ENCODE measurements at regions not wholly inside any gene's neighbourhood (a gene's known extent, or its start where the extent isn't known, plus 50 kb on each side); places are given as distances from the start of the nearest gene placed in this dataset.

- Mint-ChIP-seq H3K4me3 (no peak overlapping the region), H3K27me3 (ENCODE audit: low read depth in 2 of 2) (no peaks in the 10 kb centered on the region), H3K4me1 (no peaks in the 10 kb centered on the region), H3K36me3 (no peaks in the 10 kb centered on the region), H3K9me3 (no peaks in the 10 kb centered on the region), H3K27ac (no peak overlapping the region)
- no peaks in the 10 kb centered on the region for H3K36me3 ChIP-seq (ENCODE audit: control insufficient read depth, insufficient read depth, low read length)
- no peak overlapping the region for H3K27ac ChIP-seq (ENCODE audit: low read length)
- WGBS (ENCODE audit: insufficient coverage): 100% methylated on average over 1 of the region's 4 CpGs
- H3K4me1 ChIP-seq (ENCODE audit: control insufficient read depth, insufficient read depth, low read length): no peaks in the 10 kb centered on the region
- TF ChIP-seq CTCF (IDR thresholded peaks at IDR 0.05): no peak
- intact Hi-C loops (cut with micrococcal nuclease): no loop called here
- no peak overlapping the region for H3K4me3 ChIP-seq (ENCODE audit: low read length)
- H3K27me3 ChIP-seq (ENCODE audit: control insufficient read depth, insufficient read depth, low read length): no peaks in the 10 kb centered on the region
- no peaks in the 10 kb centered on the region for H3K9me3 ChIP-seq (ENCODE audit: control insufficient read depth, insufficient read depth, low read length)
- DNase-seq: no peak
- ATAC-seq: no peak
Measured at GRCh38 chr10:60542657-60543056, 153.0 kb upstream of the ANK3 start.

GRCh38 chr10:60541451-60541850, 151.8 kb upstream of the ANK3 start:
- 41% methylated on average over 2 of the region's 3 CpGs for WGBS (ENCODE audit: insufficient coverage)
- Histone ChIP-seq H3K36me3 (ENCODE audit: control insufficient read depth, insufficient read depth, low read length) (no peaks in the 10 kb centered on the region), H3K4me1 (ENCODE audit: control insufficient read depth, insufficient read depth, low read length) (no peaks in the 10 kb centered on the region), H3K4me3 (ENCODE audit: low read length) (no peak overlapping the region), H3K27ac (ENCODE audit: low read length) (no peak overlapping the region), H3K9me3 (ENCODE audit: control insufficient read depth, insufficient read depth, low read length) (no peaks in the 10 kb centered on the region), H3K27me3 (ENCODE audit: control insufficient read depth, insufficient read depth, low read length) (no peaks in the 10 kb centered on the region)
- H3K27me3 Mint-ChIP-seq (ENCODE audit: low read depth in 2 of 2): no peaks in the 10 kb centered on the region
- H3K9me3 Mint-ChIP-seq: no peaks in the 10 kb centered on the region
- no peak for TF ChIP-seq CTCF (IDR thresholded peaks at IDR 0.05)
- ATAC-seq (no peak), DNase-seq (no peak)
- H3K4me3 Mint-ChIP-seq: no peak overlapping the region
- intact Hi-C loops (cut with micrococcal nuclease): no loop called here
- H3K27ac Mint-ChIP-seq: no peak overlapping the region
- no peaks in the 10 kb centered on the region for H3K36me3 Mint-ChIP-seq
- H3K4me1 Mint-ChIP-seq: no peaks in the 10 kb centered on the region

GRCh38 chr10:60537697-60538096, 148.0 kb upstream of the ANK3 start:
- no peak for TF ChIP-seq CTCF (IDR thresholded peaks at IDR 0.05)
- H3K4me1 ChIP-seq (ENCODE audit: control insufficient read depth, insufficient read depth, low read length): no peaks in the 10 kb centered on the region
- Mint-ChIP-seq H3K4me1 (no peaks in the 10 kb centered on the region), H3K36me3 (no peaks in the 10 kb centered on the region), H3K27me3 (ENCODE audit: low read depth in 2 of 2) (no peaks in the 10 kb centered on the region), H3K4me3 (no peak overlapping the region), H3K9me3 (no peaks in the 10 kb centered on the region), H3K27ac (no peak overlapping the region)
- intact Hi-C loops (cut with micrococcal nuclease): no loop called here
- no peaks in the 10 kb centered on the region for H3K9me3 ChIP-seq (ENCODE audit: control insufficient read depth, insufficient read depth, low read length)
- no peaks in the 10 kb centered on the region for H3K27me3 ChIP-seq (ENCODE audit: control insufficient read depth, insufficient read depth, low read length)
- no peak overlapping the region for H3K27ac ChIP-seq (ENCODE audit: low read length)
- DNase-seq (no peak), ATAC-seq (no peak)
- H3K36me3 ChIP-seq (ENCODE audit: control insufficient read depth, insufficient read depth, low read length): no peaks in the 10 kb centered on the region
- no peak overlapping the region for H3K4me3 ChIP-seq (ENCODE audit: low read length)
- WGBS (ENCODE audit: insufficient coverage): no CpG with 5 or more reads among the region's 1 CpG

- no peaks in the 10 kb centered on the region for H3K4me1 ChIP-seq (ENCODE audit: control insufficient read depth, insufficient read depth, low read length)
- DNase-seq: no peak
- no peak overlapping the region for H3K4me3 ChIP-seq (ENCODE audit: low read length)
- Mint-ChIP-seq H3K36me3 (no peaks in the 10 kb centered on the region), H3K4me1 (no peaks in the 10 kb centered on the region), H3K27ac (no peak overlapping the region), H3K9me3 (no peaks in the 10 kb centered on the region), H3K27me3 (ENCODE audit: low read depth in 2 of 2) (no peaks in the 10 kb centered on the region), H3K4me3 (no peak overlapping the region)
- no peak for ATAC-seq
- TF ChIP-seq CTCF (IDR thresholded peaks at IDR 0.05): no peak
- H3K27me3 ChIP-seq (ENCODE audit: control insufficient read depth, insufficient read depth, low read length): no peaks in the 10 kb centered on the region
- no peaks in the 10 kb centered on the region for H3K9me3 ChIP-seq (ENCODE audit: control insufficient read depth, insufficient read depth, low read length)
- intact Hi-C loops (cut with micrococcal nuclease): no loop called here
- 72% methylated on average over 6 of the region's 7 CpGs for WGBS (ENCODE audit: insufficient coverage)
- no peak overlapping the region for H3K27ac ChIP-seq (ENCODE audit: low read length)
- no peaks in the 10 kb centered on the region for H3K36me3 ChIP-seq (ENCODE audit: control insufficient read depth, insufficient read depth, low read length)
Measured at GRCh38 chr10:60536529-60537114, 146.9 kb upstream of the ANK3 start.

Measured in natural killer cell (primary cell).